Hepatocyte (in vitro differentiated cells): ENCODE measurements at regions not wholly inside any gene's neighbourhood (a gene's known extent, or its start where the extent isn't known, plus 50 kb on each side); places are given as distances from the start of the nearest gene placed in this dataset.

Experiments used
- DNase-seq: peaks from one replicate; pipeline ENCODE4 v3.0.0-alpha.2; 2016; ENCODE audit warnings: low spot score
- H2AFZ ChIP-seq: fragments of 200-600 bp; sonication (generic); 2 replicates; pipeline ENCODE4 v1.6.0; 2016; ENCODE audit warnings: antibody characterized with exemption, mild to moderate bottlenecking
- H3K27ac ChIP-seq: fragments of 200-600 bp; sonication (generic); 2 replicates; pipeline ENCODE4 v1.5.1; 2016; ENCODE audit warnings: mild to moderate bottlenecking
- H3K27me3 ChIP-seq: fragments of 200-600 bp; sonication (generic); 2 replicates; pipeline ENCODE4 v1.6.1; 2016
- H3K36me3 ChIP-seq: fragments of 200-600 bp; sonication (generic); replicated peaks from 2 replicates; pipeline ENCODE4 v1.5.1; 2016; ENCODE audit warnings: low read depth; ENCODE audit not compliant: insufficient read depth
- H3K4me1 ChIP-seq: fragments of 200-600 bp; sonication (generic); 2 replicates; pipeline ENCODE4 v1.5.1; 2016; ENCODE audit warnings: mild to moderate bottlenecking, moderate library complexity; ENCODE audit not compliant: insufficient read depth
- H3K4me2 ChIP-seq: fragments of 200-600 bp; sonication (generic); 2 replicates; pipeline ENCODE4 v1.6.0; 2016
- H3K4me3 ChIP-seq: fragments of 200-600 bp; sonication (generic); 2 replicates; pipeline ENCODE4 v1.5.1; 2016; ENCODE audit warnings: mild to moderate bottlenecking
- H3K79me2 ChIP-seq: fragments of 200-600 bp; sonication (generic); 2 replicates; pipeline ENCODE4 v1.6.0; 2017; ENCODE audit warnings: mild to moderate bottlenecking
- H3K9me2 ChIP-seq: fragments of 200-600 bp; sonication (generic); replicated peaks from 2 replicates; pipeline ENCODE4 v1.6.0; 2017; ENCODE audit warnings: mild to moderate bottlenecking; ENCODE audit not compliant: insufficient read depth
- H3K9me3 ChIP-seq: fragments of 200-600 bp; sonication (generic); 2 replicates; pipeline ENCODE4 v1.5.1; 2016; ENCODE audit warnings: low read depth, mild to moderate bottlenecking
- H4K20me1 ChIP-seq: fragments of 200-600 bp; sonication (generic); 2 replicates; pipeline ENCODE4 v1.6.0; 2016; ENCODE audit warnings: mild to moderate bottlenecking; ENCODE audit not compliant: insufficient read depth, poor library complexity, severe bottlenecking
- EZH2 ChIP-seq: fragments of 200-600 bp; sonication (generic); IDR thresholded peaks from 2 replicates; pipeline ENCODE4 v1.6.1; 2016; ENCODE audit warnings: antibody characterized with exemption, mild to moderate bottlenecking, borderline replicate concordance
- EZH2phosphoT487 ChIP-seq: fragments of 200-600 bp; sonication (generic); IDR thresholded peaks from one replicate; pipeline ENCODE4 v1.6.1; 2018; ENCODE audit warnings: antibody characterized with exemption, mild to moderate bottlenecking, low read depth, moderate library complexity; ENCODE audit not compliant: unreplicated experiment, severe bottlenecking
- WGBS: methylation state at CpG from one replicate; pipeline ENCODE4 v1.1.6; 2016; ENCODE audit warnings: low lambda C conversion rate; ENCODE audit errors: missing lambda C conversion rate; 5-methylcytosine and 5-hydroxymethylcytosine counted together
- TF ChIP-seq, protein P1 (sequence below): fragments of 200-600 bp; sonication (generic); IDR thresholded peaks from 2 replicates; pipeline ENCODE4 v1.5.1; 2016; ENCODE audit warnings: antibody characterized with exemption, mild to moderate bottlenecking; ENCODE audit not compliant: poor library complexity

DNA sequence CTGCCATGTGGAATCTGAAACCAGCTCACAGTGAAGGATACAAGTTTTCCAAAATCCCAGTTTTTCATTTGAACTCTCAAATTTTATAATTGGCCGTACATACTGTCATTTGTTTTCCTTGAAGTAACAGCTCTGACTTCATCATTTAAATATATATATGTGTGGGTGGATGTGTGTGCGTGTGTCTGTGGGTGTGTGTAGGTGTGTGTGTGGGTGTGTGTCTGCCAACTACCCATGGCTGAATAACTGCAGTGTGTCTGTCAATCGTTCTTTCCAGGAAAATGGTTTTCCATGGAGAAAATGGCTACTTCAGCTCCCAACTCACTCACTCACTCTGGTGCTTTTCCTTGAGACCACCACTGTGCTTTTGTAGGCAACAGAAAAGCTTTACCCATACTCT lies 169.0 kb downstream of the PLPP3 start:
- Histone ChIP-seq H3K27ac (no peak overlapping the region), H3K27me3 (no peaks in the 10 kb centered on the region), H3K79me2 (no peaks in the 10 kb centered on the region), H3K9me3 (no peaks in the 10 kb centered on the region), H4K20me1 (no peaks in the 10 kb centered on the region), H3K4me1 (peaks cover 13% of the 10 kb centered on the region), H2AFZ (no peak overlapping the region), H3K36me3 (no peaks in the 10 kb centered on the region), H3K4me3 (no peak overlapping the region), H3K4me2 (no peak overlapping the region), H3K9me2 (no peaks in the 10 kb centered on the region)
- DNase-seq, result no peak
- TF ChIP-seq EZH2phosphoT487 (no peak), EZH2 (no peak)
- TF ChIP-seq, protein P1, sequence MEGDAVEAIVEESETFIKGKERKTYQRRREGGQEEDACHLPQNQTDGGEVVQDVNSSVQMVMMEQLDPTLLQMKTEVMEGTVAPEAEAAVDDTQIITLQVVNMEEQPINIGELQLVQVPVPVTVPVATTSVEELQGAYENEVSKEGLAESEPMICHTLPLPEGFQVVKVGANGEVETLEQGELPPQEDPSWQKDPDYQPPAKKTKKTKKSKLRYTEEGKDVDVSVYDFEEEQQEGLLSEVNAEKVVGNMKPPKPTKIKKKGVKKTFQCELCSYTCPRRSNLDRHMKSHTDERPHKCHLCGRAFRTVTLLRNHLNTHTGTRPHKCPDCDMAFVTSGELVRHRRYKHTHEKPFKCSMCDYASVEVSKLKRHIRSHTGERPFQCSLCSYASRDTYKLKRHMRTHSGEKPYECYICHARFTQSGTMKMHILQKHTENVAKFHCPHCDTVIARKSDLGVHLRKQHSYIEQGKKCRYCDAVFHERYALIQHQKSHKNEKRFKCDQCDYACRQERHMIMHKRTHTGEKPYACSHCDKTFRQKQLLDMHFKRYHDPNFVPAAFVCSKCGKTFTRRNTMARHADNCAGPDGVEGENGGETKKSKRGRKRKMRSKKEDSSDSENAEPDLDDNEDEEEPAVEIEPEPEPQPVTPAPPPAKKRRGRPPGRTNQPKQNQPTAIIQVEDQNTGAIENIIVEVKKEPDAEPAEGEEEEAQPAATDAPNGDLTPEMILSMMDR, result no peak
- WGBS, result 100% methylated on average over 3 of the region's 3 CpGs

DNA sequence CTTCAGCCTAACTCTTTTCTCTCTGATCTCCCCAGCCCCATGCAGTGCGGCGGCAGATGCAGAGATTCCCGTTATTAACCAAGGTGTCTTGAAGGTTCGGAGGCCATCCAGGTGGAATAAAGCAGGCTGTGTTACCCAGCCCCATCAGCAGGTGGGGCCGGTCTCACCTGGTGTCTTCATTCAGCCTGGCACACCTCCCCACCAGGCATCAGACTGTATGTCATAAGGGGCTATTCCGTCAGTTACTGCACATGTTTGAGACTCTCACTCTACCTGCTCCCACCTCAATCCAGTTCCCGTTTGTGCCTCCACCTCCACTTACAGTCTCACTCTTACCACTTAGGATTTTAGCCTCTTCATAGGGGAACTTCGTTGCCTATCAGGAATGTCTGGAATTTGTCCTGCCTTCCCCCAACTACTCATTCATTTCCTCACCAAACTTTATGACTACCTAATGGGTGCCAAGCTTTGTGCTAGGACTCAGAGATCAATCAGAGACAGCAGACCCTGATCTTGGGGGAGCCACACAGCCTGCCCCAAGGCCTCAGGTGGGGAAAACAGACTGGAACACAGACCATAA lies 170.2 kb downstream of the PLPP3 start:
- 88% methylated on average over 8 of the region's 8 CpGs for WGBS
- Histone ChIP-seq H3K4me3 (no peak overlapping the region), H3K4me2 (no peak overlapping the region), H3K9me3 (no peaks in the 10 kb centered on the region), H3K79me2 (no peaks in the 10 kb centered on the region), H4K20me1 (no peaks in the 10 kb centered on the region), H3K27me3 (no peaks in the 10 kb centered on the region), H3K36me3 (no peaks in the 10 kb centered on the region), H3K9me2 (no peaks in the 10 kb centered on the region), H2AFZ (no peak overlapping the region), H3K27ac (no peak overlapping the region), H3K4me1 (peaks cover 7% of the 10 kb centered on the region)
- TF ChIP-seq EZH2, result no peak
- TF ChIP-seq, protein P1, result peak; percentile 24
- no peak for TF ChIP-seq EZH2phosphoT487
- DNase-seq, result no peak

DNA sequence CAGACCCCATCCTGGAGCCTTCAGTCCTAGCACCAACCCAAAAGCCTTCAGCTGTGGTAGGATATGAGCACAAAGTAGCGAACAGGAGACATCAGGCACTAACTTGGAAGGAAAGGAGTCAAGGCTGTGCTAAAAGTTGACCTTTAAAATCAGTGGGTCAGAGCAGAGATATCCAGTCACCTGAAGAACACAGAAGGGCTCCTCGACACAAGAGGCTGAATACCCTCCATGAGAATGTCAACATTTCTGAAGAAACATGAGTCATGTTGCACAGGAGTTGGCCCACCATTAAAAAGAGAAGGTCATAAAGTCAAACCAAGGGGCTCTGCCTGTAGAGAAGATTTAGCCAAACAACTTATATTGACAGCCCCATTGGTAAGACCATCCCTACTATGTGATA lies 172.5 kb downstream of the PLPP3 start:
- Histone ChIP-seq H3K36me3 (no peaks in the 10 kb centered on the region), H2AFZ (no peak overlapping the region), H3K79me2 (no peaks in the 10 kb centered on the region), H3K27me3 (no peaks in the 10 kb centered on the region), H3K4me2 (no peak overlapping the region), H4K20me1 (no peaks in the 10 kb centered on the region), H3K4me3 (no peak overlapping the region), H3K4me1 (no peaks in the 10 kb centered on the region), H3K9me2 (no peaks in the 10 kb centered on the region), H3K27ac (no peak overlapping the region), H3K9me3 (no peaks in the 10 kb centered on the region)
- 74% methylated on average over 2 of the region's 2 CpGs for WGBS
- DNase-seq, result no peak
- TF ChIP-seq, protein P1, result no peak
- TF ChIP-seq EZH2phosphoT487 (no peak), EZH2 (no peak)

DNA sequence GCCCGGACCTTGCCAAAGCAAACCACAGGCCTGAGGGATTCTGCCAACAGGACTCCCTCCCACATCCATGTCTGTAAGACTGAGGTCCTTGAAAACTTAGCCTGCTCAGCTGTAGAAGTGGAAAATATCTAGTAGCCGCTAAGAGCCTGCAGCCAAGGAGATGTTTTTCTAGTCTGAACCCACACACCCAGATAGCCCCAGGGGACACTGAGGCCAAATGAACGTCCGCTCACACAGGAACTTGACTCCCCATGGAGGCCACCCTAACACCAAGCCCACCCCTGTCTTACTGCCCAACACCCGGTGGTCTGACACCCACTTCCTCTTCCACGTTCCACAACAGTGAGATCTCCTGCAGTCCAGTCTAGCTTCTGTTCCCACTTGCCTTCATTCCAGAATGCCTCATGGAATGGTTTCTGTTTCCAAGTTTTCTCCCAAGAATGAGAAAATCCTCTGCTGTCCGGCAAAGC lies 174.8 kb downstream of the PLPP3 start:
- Histone ChIP-seq H3K4me3 (no peak overlapping the region), H3K4me2 (no peak overlapping the region), H3K27me3 (no peaks in the 10 kb centered on the region), H3K36me3 (no peaks in the 10 kb centered on the region), H3K9me2 (no peaks in the 10 kb centered on the region), H3K4me1 (peaks cover 5% of the 10 kb centered on the region), H3K79me2 (no peaks in the 10 kb centered on the region), H4K20me1 (no peaks in the 10 kb centered on the region), H3K27ac (no peak overlapping the region), H2AFZ (no peak overlapping the region), H3K9me3 (no peaks in the 10 kb centered on the region)
- TF ChIP-seq EZH2phosphoT487 (no peak), EZH2 (no peak)
- TF ChIP-seq, protein P1, result no peak
- WGBS, result 91% methylated on average over 7 of the region's 7 CpGs
- no peak for DNase-seq
